Ascending aorta (tissue), 2 donors: ENCODE measurements at regions not wholly inside any gene's neighbourhood (a gene's known extent, or its start where the extent isn't known, plus 50 kb on each side); places are given as distances from the start of the nearest gene placed in this dataset.

Experiments
- DNase-seq, 2 donors: peaks; one replicate each; pipeline ENCODE4 v3.0.0-alpha.2; 2019; ENCODE audit warnings: low spot score in 2 of 2
- H3K27ac ChIP-seq, 2 donors: fragments of 200-600 bp; sonication (generic); one replicate each; pipeline ENCODE4 v1.5.1; 2016 to 2017; ENCODE audit warnings: mild to moderate bottlenecking in 1 of 2
- H3K27me3 ChIP-seq: fragments of 200-600 bp; sonication (generic); one replicate; pipeline ENCODE4 v1.5.1; 2017
- H3K36me3 ChIP-seq, 2 donors: fragments of 200-600 bp; sonication (generic); one replicate each; pipeline ENCODE4 v1.5.1; 2016
- H3K4me1 ChIP-seq, 2 donors: fragments of 200-600 bp; sonication (generic); one replicate each; pipeline ENCODE4 v1.5.1; 2016 to 2017; ENCODE audit warnings: mild to moderate bottlenecking in 1 of 2
- H3K4me3 ChIP-seq, 2 donors: fragments of 200-600 bp; sonication (generic); one replicate each; pipeline ENCODE4 v1.5.1; 2016 to 2017; ENCODE audit warnings: mild to moderate bottlenecking in 1 of 2
- H3K9me3 ChIP-seq, 2 donors: fragments of 200-600 bp; sonication (generic); one replicate each; pipeline ENCODE4 v1.5.1; 2016
- CTCF ChIP-seq, 3 experiments: fragments of 200-600 bp in 2 of 3; fragments of 450-650 bp in 1 of 3; sonication (generic) in 2 of 3; IDR thresholded peaks; one replicate each; pipeline ENCODE4 v1.5.1; 2016 to 2019; ENCODE audit warnings: antibody characterized with exemption in 3 of 3, mild to moderate bottlenecking in 1 of 3, moderate library complexity in 1 of 3
- intact Hi-C: fragments of 100-400 bp; cut with DNase I; formaldehyde crosslinking; loops from one replicate; pipeline ENCODE4 v1.15.1; 2023

GRCh38 chr2:21303876-21304275, 180.1 kb downstream of the TDRD15 start:
- no peak overlapping the region for H3K27ac ChIP-seq
- intact Hi-C loops = no loop called here
- no peak for TF ChIP-seq CTCF (IDR thresholded peaks at IDR 0.05)

GRCh38 chr2:21305581-21305980, 181.8 kb downstream of the TDRD15 start:
- Histone ChIP-seq H3K4me1 (no peaks in the 10 kb centered on the region), H3K27ac (no peak overlapping the region), H3K27me3 (no peaks in the 10 kb centered on the region), H3K9me3 (no peaks in the 10 kb centered on the region), H3K36me3 (no peaks in the 10 kb centered on the region), H3K4me3 (no peak overlapping the region)
- intact Hi-C loops = no loop called here
- no peak for DNase-seq
- TF ChIP-seq CTCF (IDR thresholded peaks at IDR 0.05) = no peak

More at GRCh38 chr2:21303876-21304275, 180.1 kb downstream of the TDRD15 start:
- DNase-seq = no peak
- H3K4me1 ChIP-seq = no peaks in the 10 kb centered on the region
- H3K36me3 ChIP-seq = no peaks in the 10 kb centered on the region
- H3K4me3 ChIP-seq = no peak overlapping the region
- H3K27me3 ChIP-seq = no peaks in the 10 kb centered on the region
- no peaks in the 10 kb centered on the region for H3K9me3 ChIP-seq

- H3K27ac ChIP-seq = no peak overlapping the region
- no peak for DNase-seq
- H3K27me3 ChIP-seq = no peaks in the 10 kb centered on the region
- no peaks in the 10 kb centered on the region for H3K4me1 ChIP-seq
- H3K4me3 ChIP-seq = no peak overlapping the region
- TF ChIP-seq CTCF (IDR thresholded peaks at IDR 0.05) = no peak
- no peaks in the 10 kb centered on the region for H3K36me3 ChIP-seq
- intact Hi-C loops = no loop called here
- no peaks in the 10 kb centered on the region for H3K9me3 ChIP-seq
These were observed 182.5 kb downstream of the TDRD15 start for GRCh38 chr2:21306235-21306634.

- Histone ChIP-seq H3K9me3 (no peaks in the 10 kb centered on the region), H3K27me3 (no peaks in the 10 kb centered on the region), H3K36me3 (no peaks in the 10 kb centered on the region), H3K4me1 (no peaks in the 10 kb centered on the region), H3K4me3 (no peak overlapping the region), H3K27ac (no peak overlapping the region)
- no peak for TF ChIP-seq CTCF (IDR thresholded peaks at IDR 0.05)
- no peak for DNase-seq
- intact Hi-C loops = no loop called here
These were observed 183.3 kb downstream of the TDRD15 start for GRCh38 chr2:21307037-21307436.

- Histone ChIP-seq H3K27me3 (no peaks in the 10 kb centered on the region), H3K36me3 (no peaks in the 10 kb centered on the region), H3K9me3 (no peaks in the 10 kb centered on the region), H3K27ac (no peak overlapping the region), H3K4me3 (no peak overlapping the region), H3K4me1 (no peaks in the 10 kb centered on the region)
- no peak for DNase-seq
- intact Hi-C loops = loop anchor here (10.0 kb wide), 1 partner anchor 626 kb away; no protein-coding TSS in a partner anchor
- TF ChIP-seq CTCF (IDR thresholded peaks at IDR 0.05) = no peak
These were observed 186.7 kb downstream of the TDRD15 start for GRCh38 chr2:21310493-21310892.

GRCh38 chr2:21314322-21314835, 190.6 kb downstream of the TDRD15 start:
- intact Hi-C loops = loop anchor here (10.0 kb wide), 1 partner anchor 630 kb away; no protein-coding TSS in a partner anchor
- no peak for DNase-seq
- TF ChIP-seq CTCF (IDR thresholded peaks at IDR 0.05) = no peak

More at GRCh38 chr2:21314322-21314835, 190.6 kb downstream of the TDRD15 start:
- H3K9me3 ChIP-seq = no peaks in the 10 kb centered on the region
- no peak overlapping the region for H3K27ac ChIP-seq
- H3K27me3 ChIP-seq = no peaks in the 10 kb centered on the region
- H3K36me3 ChIP-seq = no peaks in the 10 kb centered on the region
- H3K4me3 ChIP-seq = no peak overlapping the region
- no peaks in the 10 kb centered on the region for H3K4me1 ChIP-seq
